ENCODE measurements at regions not wholly inside any gene's neighbourhood (a gene's known extent, or its start where the extent isn't known, plus 50 kb on each side); places are given as distances from the start of the nearest gene placed in this dataset.

DNA sequence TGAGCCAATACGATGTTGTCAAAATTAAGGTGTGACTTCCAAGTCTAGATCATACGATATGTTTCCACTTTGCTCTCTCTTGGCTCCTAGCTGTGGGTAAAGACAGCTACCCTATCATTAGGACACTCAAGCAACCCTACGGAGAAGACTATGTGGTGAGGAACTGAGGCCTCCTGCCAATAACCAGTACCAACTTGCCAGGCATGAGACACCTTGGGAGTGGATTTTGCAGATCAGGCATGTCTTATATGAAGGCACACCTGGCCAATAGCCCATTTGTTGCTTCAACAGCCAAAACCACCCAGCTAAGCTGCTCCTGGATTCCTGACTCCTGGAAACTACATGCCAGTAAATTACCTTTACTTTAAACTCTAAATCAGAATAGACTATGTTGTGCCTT is 863.4 kb downstream of the DHX35 start:
- no peak overlapping the region for H3K4me3 Mint-ChIP-seq
- no peaks in the 10 kb centered on the region for H3K27me3 Mint-ChIP-seq
- H3K36me3 Mint-ChIP-seq = peaks cover 2% of the 10 kb centered on the region
- H3K9me3 Mint-ChIP-seq = no peaks in the 10 kb centered on the region
- no peak for DNase-seq (ENCODE audit: low spot score in 2 of 2)
- no peak overlapping the region for H3K27ac Mint-ChIP-seq
- no peak for ATAC-seq (ENCODE audit: low read depth)
- peaks cover 40% of the 10 kb centered on the region for H3K4me1 Mint-ChIP-seq

DNA sequence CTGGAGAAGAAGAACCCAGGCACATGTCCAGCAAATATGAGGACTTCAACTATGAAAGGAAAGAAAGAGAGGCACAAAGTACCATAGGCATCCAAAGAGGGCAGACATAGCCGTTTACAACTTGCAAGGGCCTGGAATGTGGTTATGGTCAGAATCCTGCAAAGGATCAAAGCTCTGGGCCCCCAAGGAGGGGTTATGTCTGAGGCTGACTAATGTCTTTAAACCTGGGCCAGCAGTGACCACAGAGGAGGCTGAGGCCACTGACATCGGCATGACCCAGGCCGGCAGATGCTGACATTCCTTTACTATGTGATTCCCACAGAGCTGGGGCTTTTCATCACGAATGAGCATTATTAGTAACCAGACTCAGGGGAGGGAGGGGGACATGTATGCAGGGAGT is 861.1 kb downstream of the DHX35 start:
- ATAC-seq (ENCODE audit: low read depth) (no peak), DNase-seq (ENCODE audit: low spot score in 2 of 2) (no peak)
- Mint-ChIP-seq H3K4me1 (peaks cover 28% of the 10 kb centered on the region), H3K27me3 (no peaks in the 10 kb centered on the region), H3K9me3 (no peaks in the 10 kb centered on the region), H3K27ac (no peak overlapping the region), H3K4me3 (no peak overlapping the region), H3K36me3 (peaks cover 2% of the 10 kb centered on the region)

DNA sequence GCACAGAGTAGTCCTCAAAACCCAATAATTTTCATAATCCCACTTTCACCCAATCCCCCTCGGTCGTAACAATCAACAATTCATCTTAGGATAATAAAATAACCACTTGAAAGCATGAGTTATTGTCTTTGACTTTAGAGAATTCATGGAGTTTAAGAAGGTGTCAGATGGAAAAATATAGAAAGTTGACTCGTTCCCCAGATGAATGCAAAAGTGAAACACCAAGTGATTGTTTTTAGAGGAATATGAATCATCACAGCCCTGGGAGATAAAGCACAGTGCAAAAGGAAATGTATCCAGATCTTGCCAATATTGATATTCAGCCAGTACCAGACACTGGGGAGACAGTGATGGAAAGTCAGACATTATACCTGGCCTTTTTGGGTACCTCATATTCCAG is 860.5 kb downstream of the DHX35 start:
- Mint-ChIP-seq H3K9me3 (no peaks in the 10 kb centered on the region), H3K36me3 (peaks cover 2% of the 10 kb centered on the region), H3K4me3 (no peak overlapping the region), H3K27ac (no peak overlapping the region), H3K4me1 (peaks cover 22% of the 10 kb centered on the region), H3K27me3 (no peaks in the 10 kb centered on the region)
- DNase-seq (ENCODE audit: low spot score in 2 of 2) (no peak), ATAC-seq (ENCODE audit: low read depth) (no peak)

DNA sequence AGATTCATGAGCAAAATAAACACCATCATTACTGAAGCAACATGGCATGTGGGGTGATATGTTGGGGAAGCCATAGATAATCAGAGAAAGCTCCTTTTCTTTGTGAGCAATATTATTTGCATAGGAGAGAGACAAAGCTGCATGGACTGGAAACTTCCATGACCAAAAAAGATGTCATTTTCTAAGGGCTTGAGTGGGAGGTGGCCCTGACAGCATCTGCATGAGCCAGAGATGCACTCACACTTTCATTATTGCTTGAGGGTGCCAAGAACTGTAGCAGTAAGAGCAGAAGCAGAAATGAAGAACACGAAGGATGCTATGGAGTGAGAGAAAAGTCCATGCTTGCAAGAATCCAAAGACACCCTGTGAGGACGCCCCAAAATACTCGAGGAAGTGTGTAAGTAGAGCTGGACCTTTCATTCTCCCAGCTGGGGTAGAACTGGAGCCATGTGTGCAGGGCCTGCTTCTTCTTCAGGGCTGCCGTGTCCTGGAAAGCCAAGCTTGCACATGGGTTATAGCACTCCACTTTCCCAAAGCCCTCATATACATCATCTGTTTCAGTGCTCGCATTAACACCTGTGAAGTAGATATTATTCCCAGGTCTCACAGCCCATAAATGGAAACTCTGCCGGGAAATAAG is 851.2 kb downstream of the DHX35 start:
- no peaks in the 10 kb centered on the region for H3K27me3 Mint-ChIP-seq
- DNase-seq (ENCODE audit: low spot score in 2 of 2) = no peak
- no peaks in the 10 kb centered on the region for H3K9me3 Mint-ChIP-seq
- no peak overlapping the region for H3K27ac Mint-ChIP-seq
- no peak overlapping the region for H3K4me3 Mint-ChIP-seq
- ATAC-seq (ENCODE audit: low read depth) = no peak
- H3K4me1 Mint-ChIP-seq = peaks cover 10% of the 10 kb centered on the region
- H3K36me3 Mint-ChIP-seq = no peaks in the 10 kb centered on the region

DNA sequence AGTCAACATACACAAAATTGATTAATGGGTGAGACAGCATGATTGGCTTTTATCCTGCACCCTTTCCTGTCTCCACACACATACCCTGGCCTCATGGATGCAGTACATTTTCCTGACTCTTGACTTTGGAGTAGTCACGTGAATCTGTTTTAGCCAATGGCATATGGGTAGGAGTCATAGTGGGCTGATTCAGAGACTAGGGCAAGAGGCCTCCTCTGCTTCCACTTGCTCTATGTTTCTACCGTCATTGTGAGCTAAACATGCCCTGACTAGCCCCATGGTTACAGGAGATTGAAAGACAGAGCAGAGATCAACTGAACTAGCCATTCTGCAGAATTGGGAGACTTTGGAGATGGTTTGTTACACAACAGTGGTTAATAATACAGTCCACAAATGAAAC is 850.0 kb downstream of the DHX35 start:
- H3K36me3 Mint-ChIP-seq = no peaks in the 10 kb centered on the region
- no peak overlapping the region for H3K4me3 Mint-ChIP-seq
- no peaks in the 10 kb centered on the region for H3K27me3 Mint-ChIP-seq
- ATAC-seq (ENCODE audit: low read depth) (no peak), DNase-seq (ENCODE audit: low spot score in 2 of 2) (no peak)
- H3K9me3 Mint-ChIP-seq = no peaks in the 10 kb centered on the region
- H3K27ac Mint-ChIP-seq = no peak overlapping the region
- peaks cover 10% of the 10 kb centered on the region for H3K4me1 Mint-ChIP-seq

DNA sequence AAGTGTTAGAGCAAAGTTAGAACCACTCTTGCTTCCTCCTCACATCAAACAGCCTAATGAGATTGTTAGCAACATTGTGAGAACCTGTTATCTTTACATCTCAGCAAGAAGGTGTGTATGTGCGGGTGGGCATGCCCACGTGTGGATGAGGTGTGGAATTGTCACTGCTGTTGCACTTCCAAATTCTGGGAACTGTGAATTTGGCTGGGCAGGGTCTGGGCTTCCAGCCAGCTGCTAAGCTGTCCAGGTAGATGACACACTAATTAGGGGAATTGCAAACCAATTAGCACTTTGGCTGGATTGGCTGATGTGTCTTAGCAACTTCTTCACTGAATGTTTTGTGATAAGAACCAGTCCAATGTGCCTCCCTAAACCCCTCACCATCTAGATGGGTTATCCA is 848.2 kb downstream of the DHX35 start:
- Mint-ChIP-seq H3K9me3 (no peaks in the 10 kb centered on the region), H3K27ac (no peak overlapping the region), H3K4me3 (no peak overlapping the region), H3K36me3 (no peaks in the 10 kb centered on the region), H3K27me3 (no peaks in the 10 kb centered on the region), H3K4me1 (peaks cover 10% of the 10 kb centered on the region)
- DNase-seq (ENCODE audit: low spot score in 2 of 2) (no peak), ATAC-seq (ENCODE audit: low read depth) (no peak)

DNA sequence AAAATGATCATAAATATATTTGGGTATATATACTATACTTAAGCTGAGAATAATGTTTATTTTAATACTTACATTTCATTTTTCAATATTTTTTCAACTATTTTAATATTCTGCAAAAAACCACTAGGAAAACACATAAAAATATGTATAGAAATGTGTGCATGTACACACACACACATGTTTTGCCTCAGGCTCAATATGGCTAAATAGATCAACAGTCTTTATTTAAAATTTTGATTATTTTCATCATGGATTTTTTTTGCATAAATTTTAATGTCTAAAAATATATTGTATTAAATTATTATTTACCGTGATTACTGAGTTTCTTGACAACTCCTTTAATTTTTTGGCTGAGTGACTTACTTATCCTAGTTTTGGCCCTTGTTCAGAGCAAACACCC is 846.5 kb downstream of the DHX35 start:
- Mint-ChIP-seq H3K4me1 (peaks cover 10% of the 10 kb centered on the region), H3K27me3 (no peaks in the 10 kb centered on the region), H3K9me3 (no peaks in the 10 kb centered on the region), H3K4me3 (no peak overlapping the region), H3K36me3 (no peaks in the 10 kb centered on the region), H3K27ac (no peak overlapping the region)
- ATAC-seq (ENCODE audit: low read depth) = no peak
- DNase-seq (ENCODE audit: low spot score in 2 of 2) = no peak

DNA sequence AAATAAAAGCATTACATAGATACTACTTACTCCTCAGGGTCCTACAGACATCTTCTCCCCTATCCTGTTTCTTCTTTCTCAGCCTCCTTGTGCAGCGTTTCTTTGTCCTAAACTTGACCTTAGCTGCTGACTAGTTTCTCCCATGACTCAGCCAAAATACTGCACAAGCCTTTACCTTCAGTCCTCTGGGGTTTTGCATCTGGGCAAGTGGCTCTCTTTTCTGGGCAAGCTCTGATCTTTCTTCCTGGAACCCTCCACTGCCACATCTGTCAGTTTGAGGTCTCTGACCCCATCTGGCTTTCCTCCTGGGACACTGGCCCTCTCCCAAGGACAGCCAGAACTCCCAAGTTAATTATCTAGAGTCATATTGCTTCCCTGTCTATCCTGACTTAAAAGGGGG is 838.4 kb downstream of the DHX35 start:
- Mint-ChIP-seq H3K4me3 (no peak overlapping the region), H3K27me3 (peaks cover 3% of the 10 kb centered on the region), H3K9me3 (peaks cover 3% of the 10 kb centered on the region), H3K36me3 (peaks cover 3% of the 10 kb centered on the region), H3K4me1 (peaks cover 2% of the 10 kb centered on the region), H3K27ac (no peak overlapping the region)
- DNase-seq (ENCODE audit: low spot score in 2 of 2) = no peak
- no peak for ATAC-seq (ENCODE audit: low read depth)

DNA sequence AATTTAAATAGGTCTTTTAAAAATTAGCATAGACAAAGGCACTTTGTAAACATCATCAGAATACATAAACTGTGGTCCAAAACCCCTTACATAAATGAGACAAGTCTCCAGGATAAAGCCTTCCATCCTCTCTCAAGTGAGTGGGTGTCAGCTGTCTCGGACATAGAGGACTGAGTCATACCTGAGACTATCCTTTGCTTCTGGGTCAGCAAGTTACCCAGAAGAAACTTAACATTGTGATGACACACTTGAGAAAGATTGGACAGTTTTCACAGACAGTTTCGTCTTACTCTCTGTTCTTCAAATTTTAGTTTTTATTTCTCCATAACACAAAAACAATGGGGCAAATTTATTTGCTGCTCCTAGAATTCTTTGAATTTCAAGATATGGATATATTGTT is 838.0 kb downstream of the DHX35 start:
- H3K36me3 Mint-ChIP-seq = peaks cover 3% of the 10 kb centered on the region
- DNase-seq (ENCODE audit: low spot score in 2 of 2) (no peak), ATAC-seq (ENCODE audit: low read depth) (no peak)
- H3K9me3 Mint-ChIP-seq = peaks cover 3% of the 10 kb centered on the region
- H3K4me3 Mint-ChIP-seq = no peak overlapping the region
- H3K27ac Mint-ChIP-seq = no peak overlapping the region
- peaks cover 3% of the 10 kb centered on the region for H3K27me3 Mint-ChIP-seq
- peaks cover 2% of the 10 kb centered on the region for H3K4me1 Mint-ChIP-seq

DNA sequence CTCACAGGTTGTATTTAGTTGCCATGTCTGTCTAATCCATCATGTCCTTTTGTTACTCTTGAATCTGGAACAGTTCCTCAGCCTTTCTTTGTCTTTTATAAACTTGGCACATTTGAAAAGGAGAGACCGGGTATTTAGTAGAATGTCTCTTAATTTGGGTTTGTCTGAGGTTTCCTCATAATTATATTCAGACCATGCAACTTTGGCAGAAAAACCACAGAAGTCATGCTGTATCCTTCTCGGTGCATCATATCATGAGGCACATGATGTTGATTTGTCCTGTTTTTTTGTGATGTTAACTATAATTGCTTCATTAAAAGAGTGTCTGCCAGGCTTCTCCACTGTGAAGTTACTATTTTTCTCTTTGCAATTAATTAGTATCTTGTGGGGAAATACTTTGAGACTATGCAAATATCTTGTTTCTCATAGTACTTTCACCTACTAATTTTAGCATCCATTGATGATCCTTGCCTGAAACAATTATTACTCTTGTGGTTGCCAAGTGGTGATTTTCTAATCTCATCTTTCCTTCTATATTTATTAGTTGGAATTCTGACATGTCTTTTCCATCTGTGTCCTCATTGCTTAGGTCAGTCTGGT is 837.3 kb downstream of the DHX35 start:
- H3K4me1 Mint-ChIP-seq = peaks cover 2% of the 10 kb centered on the region
- peaks cover 3% of the 10 kb centered on the region for H3K9me3 Mint-ChIP-seq
- H3K36me3 Mint-ChIP-seq = peaks cover 3% of the 10 kb centered on the region
- H3K27me3 Mint-ChIP-seq = peaks cover 3% of the 10 kb centered on the region
- no peak overlapping the region for H3K27ac Mint-ChIP-seq
- DNase-seq (ENCODE audit: low spot score in 2 of 2) (no peak), ATAC-seq (ENCODE audit: low read depth) (no peak)
- no peak overlapping the region for H3K4me3 Mint-ChIP-seq

DNA sequence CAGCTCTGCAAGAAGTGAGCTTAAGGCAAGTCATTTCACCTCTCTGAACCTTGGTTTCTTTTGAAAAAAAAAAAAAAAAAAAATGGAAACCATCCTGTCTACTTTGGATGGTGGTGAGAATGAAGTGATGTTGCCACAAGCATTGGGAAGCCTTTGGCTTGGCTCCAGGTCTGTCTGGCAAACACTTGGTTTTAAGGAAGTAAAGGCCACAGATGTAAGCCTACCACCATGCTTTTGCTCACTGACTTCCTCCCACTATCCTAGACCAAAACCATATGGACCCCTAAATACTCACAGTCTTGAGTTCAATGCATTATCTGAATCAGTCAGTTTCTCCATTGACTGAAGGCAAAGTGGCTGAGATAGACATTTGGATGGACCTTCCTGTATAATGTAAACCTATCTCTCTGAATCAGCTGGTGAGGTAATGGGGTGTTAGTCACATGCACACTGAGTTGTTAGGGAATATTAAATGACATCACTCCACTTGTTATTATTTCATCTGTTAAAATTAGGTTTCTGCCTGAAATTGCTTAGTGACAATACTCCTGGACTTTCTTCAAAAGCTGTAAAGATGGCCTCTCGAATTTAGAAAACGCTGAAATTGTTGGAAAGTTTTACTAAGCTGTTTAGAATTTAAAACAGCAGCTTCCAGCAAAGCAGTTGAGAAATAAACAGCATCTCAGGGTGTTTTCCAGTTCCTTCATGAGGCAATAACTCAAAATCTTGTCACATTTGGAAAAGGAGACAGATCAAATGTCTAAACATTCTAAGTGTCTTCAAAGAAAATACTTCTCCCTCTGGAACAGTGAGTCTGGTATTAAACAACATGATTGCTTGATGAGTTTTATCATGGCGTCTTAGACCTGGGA is 833.5 kb downstream of the DHX35 start:
- H3K27ac Mint-ChIP-seq = no peak overlapping the region
- ATAC-seq (ENCODE audit: low read depth) (no peak), DNase-seq (ENCODE audit: low spot score in 2 of 2) (no peak)
- peaks cover 4% of the 10 kb centered on the region for H3K27me3 Mint-ChIP-seq
- H3K4me3 Mint-ChIP-seq = no peak overlapping the region
- peaks cover 4% of the 10 kb centered on the region for H3K4me1 Mint-ChIP-seq
- peaks cover 3% of the 10 kb centered on the region for H3K36me3 Mint-ChIP-seq
- H3K9me3 Mint-ChIP-seq = peaks cover 3% of the 10 kb centered on the region

DNA sequence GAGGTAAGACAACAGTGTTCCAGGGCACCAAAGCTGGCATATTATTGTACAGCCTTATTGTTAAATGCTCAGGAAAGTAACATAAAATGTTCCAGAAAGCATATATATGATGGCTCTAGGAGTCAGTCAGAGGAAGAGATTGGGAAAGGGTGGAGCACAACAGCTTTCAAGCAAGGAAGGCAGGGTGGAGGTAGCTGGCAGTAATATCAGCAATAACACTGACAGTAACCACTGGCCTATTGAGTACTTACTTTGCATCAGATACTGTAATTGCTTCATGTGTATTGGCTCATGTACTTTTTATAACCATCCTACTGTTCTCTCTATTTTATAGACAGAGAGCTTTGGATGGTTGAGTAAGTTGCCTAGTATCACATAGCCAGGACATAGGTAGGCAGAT is 830.2 kb downstream of the DHX35 start:
- Mint-ChIP-seq H3K9me3 (no peaks in the 10 kb centered on the region), H3K27ac (no peak overlapping the region), H3K36me3 (no peaks in the 10 kb centered on the region), H3K4me1 (peaks cover 3% of the 10 kb centered on the region), H3K27me3 (peaks cover 2% of the 10 kb centered on the region), H3K4me3 (no peak overlapping the region)
- DNase-seq (ENCODE audit: low spot score in 2 of 2) (no peak), ATAC-seq (ENCODE audit: low read depth) (no peak)

DNA sequence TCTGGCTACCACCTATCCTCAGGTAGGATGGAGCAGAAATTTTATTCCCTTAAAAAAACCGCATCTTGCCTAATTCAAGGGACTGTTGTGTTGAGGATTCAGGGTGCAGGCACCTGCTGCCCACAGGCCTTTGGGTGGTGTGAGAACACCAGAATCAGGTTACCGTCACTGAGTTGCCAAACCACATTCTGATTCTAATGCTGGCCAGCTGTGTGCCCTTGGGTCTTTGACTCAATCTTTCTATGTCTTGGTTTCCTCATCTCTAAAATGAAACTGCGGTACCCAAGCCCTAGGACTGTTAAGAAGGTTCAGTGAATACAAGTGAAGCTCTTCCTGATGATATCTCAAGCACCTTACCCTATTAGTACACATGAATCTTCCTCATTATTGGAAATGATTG is 827.3 kb downstream of the DHX35 start:
- Mint-ChIP-seq H3K36me3 (no peaks in the 10 kb centered on the region), H3K27ac (no peak overlapping the region), H3K9me3 (peaks cover 3% of the 10 kb centered on the region), H3K27me3 (peaks cover 2% of the 10 kb centered on the region), H3K4me3 (no peak overlapping the region), H3K4me1 (peaks cover 16% of the 10 kb centered on the region)
- DNase-seq (ENCODE audit: low spot score in 2 of 2) (no peak), ATAC-seq (ENCODE audit: low read depth) (no peak)

DNA sequence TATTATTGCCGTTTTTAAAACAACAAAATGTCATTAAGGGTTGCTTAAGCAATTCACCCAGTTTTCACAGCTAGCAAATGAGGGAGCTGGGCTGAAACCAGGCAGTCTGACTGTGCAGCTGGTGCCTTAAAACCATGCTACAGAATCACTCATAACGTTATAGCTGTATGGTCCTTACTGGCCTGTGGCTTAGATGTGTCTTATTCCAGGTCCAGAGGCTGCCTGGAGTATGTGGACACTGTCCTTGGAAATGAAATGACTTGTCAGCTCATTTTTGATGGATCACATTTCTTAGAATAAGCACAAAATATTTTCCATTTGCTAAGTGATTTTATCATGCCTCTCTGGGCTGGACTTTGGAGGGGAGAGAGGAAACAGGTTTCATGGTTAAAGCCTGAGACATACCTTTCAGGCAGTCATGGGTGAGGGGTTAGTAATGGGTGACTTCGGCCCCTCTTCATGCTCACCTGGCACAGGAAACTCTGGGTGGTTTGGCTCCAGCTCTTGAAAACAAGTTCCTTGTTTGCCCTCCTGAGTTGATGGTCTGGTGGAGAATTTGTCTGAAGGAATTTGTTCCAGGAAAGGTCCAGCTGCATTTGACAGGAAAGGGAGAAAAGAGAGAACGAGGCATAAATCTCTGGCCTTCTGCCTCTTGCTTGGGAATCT is 823.2 kb downstream of the DHX35 start:
- DNase-seq (ENCODE audit: low spot score in 2 of 2) (no peak), ATAC-seq (ENCODE audit: low read depth) (peak; percentile 49)
- peaks cover 16% of the 10 kb centered on the region for H3K4me1 Mint-ChIP-seq
- no peaks in the 10 kb centered on the region for H3K36me3 Mint-ChIP-seq
- H3K4me3 Mint-ChIP-seq = peak overlapping the region; percentile 27
- H3K27me3 Mint-ChIP-seq = no peaks in the 10 kb centered on the region
- H3K9me3 Mint-ChIP-seq = peaks cover 3% of the 10 kb centered on the region
- H3K27ac Mint-ChIP-seq = peak overlapping the region; percentile 76

Data from memory B cell (primary cell).